GM18870 (cell line): ENCODE measurements at regions not wholly inside any gene's neighbourhood (a gene's known extent, or its start where the extent isn't known, plus 50 kb on each side); places are given as distances from the start of the nearest gene placed in this dataset.

Experiments used
- ATAC-seq: cut with Tn5 transposase; IDR thresholded peaks from one replicate; pipeline ENCODE4 v1.9.1; 2021; ENCODE audit warnings: moderate library complexity; ENCODE audit not compliant: unreplicated experiment

DNA sequence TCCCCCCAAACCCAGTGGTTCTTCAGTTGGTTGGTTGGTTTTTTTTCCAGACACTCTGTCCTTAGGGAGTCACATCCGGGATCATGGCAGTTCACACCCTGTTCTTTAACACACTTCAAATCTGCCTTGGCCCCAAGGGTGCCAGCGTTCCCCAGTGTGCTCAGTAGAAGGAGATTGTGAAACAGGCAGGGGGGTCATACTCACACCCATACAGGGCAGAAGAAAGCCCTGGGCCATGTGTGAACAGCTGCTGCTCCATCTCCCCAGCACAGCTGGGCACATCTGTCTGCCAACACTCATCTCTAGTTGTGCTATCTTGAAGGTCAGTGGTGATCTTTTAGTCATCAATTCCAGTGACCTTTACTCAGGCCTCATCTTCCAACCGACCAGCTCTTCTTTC lies 64.4 kb upstream of the FUT8 start:
- ATAC-seq = no peak

DNA sequence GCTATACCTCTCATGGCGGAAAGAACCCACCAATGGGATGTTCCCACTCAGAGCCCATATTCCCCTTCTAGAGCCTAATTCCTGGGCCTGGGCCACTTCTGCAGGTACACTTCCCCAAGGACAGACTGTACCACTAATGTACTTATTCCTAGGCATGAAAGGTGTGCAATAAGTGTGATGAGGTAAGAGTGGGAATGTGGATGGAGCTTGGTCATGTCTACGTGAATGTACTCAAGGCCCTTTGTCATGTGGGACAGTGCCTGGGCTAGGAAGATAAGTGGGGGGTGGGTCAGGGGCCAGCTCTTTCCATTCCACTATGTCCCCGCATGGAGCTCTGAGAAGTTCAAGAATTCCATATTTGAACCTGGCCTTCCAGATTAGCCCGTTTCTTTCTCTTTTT lies 63.4 kb upstream of the FUT8 start:
- no peak for ATAC-seq

DNA sequence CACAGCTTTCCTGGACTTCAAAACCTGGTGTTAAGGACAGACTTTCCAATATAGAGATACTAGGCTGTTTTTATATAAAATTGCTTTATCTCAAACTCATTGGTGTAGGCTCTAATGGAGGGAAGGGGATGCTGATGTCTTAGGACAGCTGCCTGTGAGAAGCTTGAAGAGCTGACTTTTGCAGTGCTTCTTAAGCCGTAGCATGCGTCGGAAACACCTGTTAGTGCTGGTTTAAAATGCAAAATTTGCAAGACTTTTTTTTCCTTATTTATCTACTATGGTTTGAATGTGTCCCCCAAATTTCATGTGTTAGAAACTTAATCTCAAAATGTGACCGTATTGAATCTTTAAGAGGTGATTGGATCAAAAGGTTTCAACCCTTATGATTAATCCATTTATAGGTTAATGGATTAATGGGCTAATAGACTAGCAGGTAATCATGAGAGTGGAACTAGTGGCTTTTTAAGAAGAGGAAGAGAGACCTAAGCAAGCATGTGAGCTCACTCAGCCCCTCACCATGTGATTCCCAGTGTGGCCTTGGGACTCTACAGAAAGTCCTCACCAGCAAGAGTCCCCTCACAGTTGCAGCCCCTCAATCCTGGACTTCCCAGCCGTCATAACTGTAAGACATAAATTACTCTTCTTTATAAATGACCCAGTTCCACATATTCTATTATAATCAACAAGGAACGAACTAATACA lies 60.9 kb upstream of the FUT8 start:
- no peak for ATAC-seq

DNA sequence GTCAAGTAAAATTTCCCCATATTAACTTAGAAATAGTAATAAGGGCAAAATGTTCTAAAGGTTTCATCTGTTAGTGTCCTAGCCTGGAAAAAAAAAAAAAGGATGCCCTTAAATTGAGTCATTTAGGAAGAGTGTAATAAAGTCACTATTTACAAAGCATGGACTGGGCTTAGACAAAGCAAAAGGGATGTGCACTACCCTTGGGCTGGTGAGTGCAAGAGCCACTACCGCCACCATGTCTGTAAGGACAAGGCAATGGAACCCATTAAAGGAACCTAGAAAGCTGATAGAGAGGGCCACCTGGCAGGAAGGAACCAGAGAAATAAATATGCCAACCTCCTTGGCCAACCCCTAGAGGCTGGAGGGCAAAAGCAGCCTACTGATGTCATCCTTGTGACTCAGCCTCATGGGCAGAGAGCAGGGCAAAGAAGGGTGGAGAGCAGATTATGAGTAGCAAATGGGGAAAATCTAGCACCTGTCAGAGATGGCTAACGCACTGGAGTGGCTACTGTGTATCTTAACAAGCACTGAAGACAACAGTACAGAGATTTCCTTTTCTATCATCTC lies 59.5 kb upstream of the FUT8 start:
- ATAC-seq = peak; percentile 39

DNA sequence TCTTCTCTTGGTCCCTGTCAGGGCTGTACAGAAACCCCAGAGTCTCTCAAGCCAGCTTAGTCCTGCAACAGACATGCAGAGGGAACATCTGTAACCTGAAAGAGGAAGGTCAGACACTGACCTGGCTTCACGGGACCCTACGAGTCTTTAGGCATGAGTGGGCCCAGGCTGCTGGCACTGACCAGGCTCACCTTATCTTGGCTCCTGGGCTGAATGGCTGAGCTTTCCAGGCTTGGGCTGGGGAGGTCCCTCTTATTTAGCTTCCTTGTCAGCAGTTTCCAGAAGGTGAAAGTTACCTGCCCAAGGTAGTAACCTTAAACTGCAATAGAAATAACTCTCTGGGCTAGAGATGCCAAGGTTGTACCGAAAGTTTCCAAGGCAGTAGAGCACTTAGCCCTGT lies 58.4 kb upstream of the FUT8 start:
- ATAC-seq = no peak

DNA sequence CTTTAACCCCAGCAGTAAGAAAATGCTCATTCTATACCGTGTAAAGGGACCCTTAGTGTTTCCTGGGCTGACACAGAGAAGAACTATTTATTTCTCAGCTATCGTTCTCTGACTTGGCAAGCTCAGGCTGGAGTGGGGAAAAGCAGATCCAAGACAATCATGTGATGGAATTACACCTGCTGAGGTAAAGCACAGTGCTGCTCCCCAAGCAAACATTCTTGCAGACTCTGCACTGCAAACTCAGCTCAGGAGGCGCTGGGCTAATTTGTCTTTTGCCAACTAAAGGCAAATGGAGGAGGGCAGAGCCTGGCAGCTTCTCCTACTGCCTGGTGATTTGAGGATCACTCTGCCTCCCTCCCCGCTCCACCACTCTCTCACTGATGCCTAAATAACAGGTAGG lies 57.8 kb upstream of the FUT8 start:
- no peak for ATAC-seq

DNA sequence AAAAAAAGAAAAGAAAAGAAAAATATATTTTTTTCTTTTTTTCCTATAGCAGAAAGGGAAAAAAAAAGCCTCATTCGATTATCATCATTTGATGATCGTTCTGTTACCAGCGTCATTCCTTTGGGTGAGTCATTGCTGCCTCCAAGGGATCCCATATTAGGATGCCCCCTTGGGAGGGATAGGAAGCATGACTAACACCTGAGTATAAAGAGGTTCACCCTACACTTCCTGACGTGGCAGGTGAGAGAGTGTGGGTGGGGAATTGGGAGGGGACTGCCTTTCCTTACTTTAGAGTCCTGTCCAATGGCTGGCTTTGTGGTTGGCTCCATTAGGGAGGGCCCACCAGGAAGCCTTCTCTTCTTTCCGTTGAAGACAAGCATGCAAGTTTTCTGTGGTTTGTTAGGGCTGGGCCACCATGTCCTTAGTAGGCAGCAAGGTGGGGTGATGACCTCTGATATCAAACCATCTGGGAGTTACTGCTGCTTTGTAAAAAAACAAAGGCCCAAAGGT lies 56.1 kb upstream of the FUT8 start:
- no peak for ATAC-seq

DNA sequence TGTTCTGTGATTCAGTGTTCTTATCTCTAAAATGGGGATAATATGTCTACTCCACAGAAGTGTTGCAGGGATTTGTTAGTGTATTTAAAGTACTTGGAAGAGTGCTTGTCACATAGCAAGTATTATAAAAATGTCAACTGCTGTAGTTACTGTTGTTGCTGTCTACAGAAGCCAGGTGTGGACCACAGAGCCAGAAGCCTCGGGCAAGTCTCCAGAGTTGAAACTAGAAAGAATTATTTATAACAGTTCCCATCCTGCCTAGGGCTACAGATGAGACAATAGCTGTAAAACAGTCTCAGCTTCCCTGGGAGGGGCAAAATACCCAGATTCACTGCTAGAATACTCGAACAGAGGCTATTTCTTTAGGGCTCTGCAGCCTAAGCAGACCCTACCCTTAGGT lies 55.4 kb upstream of the FUT8 start:
- no peak for ATAC-seq

DNA sequence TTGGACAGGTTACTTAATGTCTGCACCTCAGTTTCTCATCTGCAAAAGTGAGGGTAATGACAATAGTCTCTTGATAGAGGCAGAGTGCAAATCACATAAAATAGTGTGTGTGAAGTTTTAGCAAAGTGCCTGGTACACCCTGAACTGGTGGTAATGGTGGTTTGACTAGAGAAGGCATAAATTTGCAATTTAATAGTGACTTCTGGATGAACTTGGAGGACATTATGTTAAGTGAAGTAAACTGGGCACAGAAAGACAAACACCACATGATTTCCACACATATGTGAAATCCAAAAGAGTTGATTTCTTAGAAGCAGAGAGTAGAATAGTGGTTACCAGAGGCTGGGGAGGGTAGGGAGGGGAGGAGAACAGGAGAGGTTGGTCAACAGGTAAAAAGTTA lies 54.8 kb upstream of the FUT8 start:
- ATAC-seq = no peak

DNA sequence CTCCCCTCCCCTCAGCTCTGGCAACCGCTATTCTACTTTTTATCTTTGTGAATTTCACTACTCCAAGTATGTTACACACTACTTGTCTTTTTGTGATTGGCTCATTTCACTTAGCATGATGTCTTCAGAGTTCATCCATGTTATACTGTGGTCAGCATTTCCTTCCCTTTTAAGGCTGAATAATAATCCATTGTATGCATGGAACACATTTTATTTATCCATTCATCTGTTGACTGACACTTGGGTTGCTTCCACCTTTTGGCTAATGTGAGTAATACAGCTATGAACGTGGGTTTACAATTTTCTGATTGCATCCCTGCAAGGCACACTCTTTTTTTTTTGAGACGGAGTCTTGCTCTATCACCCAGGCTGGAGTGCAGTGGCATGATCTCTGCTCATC lies 53.0 kb upstream of the FUT8 start:
- ATAC-seq = no peak

DNA sequence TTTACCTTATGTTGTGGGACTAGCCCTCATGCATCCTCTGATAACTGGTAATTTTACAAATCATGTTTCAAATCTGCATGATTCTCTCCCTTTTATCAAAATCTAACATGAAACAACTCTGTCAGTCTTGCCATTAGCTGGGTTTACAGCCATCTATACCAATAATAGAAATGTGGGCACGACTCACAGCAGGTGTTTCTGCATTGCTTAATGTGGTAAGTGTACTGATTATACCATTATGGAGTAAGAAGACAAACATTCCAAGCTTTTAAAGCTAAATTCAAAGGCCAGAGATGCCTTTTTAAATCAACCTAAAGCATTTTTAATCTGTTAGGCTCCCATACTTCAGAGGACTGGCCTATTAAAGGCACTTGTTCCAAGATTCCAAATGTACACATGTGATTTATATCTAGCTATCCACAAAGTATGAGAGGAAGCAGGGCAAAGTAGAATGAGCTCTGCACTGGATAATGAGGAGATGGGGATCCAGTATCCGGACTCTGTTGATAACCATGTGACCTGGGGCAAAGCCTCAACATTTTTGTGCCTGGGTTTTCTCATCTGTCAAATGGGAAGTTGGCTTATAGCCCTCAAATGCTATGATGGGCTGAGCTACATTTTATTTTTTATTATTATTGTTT lies 52.3 kb upstream of the FUT8 start:
- no peak for ATAC-seq

DNA sequence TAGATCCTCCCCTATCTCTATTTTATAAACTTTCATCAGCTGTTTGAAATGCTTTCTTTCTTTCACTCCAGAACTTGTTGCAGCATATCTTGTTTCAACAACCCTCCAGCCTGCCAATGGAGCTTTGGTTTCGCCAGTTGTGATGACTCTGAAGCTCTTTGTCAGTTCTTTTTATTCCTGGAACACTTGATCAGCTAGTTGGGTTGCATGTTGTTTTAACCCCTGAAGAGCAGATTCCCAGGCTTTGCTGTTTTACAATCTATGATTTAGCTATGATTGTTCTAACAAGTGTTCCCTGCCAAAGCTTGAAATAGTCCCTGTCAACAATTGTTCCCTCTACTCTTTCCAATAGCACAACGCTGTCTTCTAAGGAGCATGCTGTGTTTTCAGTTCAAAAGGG lies 50.6 kb upstream of the FUT8 start:
- ATAC-seq = no peak
